ENCODE measurements at regions not wholly inside any gene's neighbourhood (a gene's known extent, or its start where the extent isn't known, plus 50 kb on each side); places are given as distances from the start of the nearest gene placed in this dataset.

- TF ChIP-seq YY1 (IDR thresholded peaks at IDR 0.05; ENCODE audit: insufficient read depth, insufficient read length) (no peak), ZNF274 (IDR thresholded peaks at IDR 0.05; ENCODE audit: low read depth, low read length) (no peak), SUZ12 (IDR thresholded peaks at IDR 0.05; ENCODE audit: extremely low read depth, insufficient read depth, insufficient read length) (no peak)
Observed at GRCh38 chr2:236769981-236770671, 200.5 kb downstream of the ACKR3 start.

Measured in NT2/D1 (cell line).